ENCODE measurements at regions not wholly inside any gene's neighbourhood (a gene's known extent, or its start where the extent isn't known, plus 50 kb on each side); places are given as distances from the start of the nearest gene placed in this dataset.

GRCh38 chr2:111673526-111673925 lies 210.5 kb downstream of the ANAPC1 start:
- H3K79me2 ChIP-seq (ENCODE audit: control insufficient read depth, insufficient read depth, low read length, unreplicated experiment) = no peaks in the 10 kb centered on the region
- no peak overlapping the region for H3K27ac ChIP-seq (ENCODE audit: low read depth, low read length)
- H3K4me3 ChIP-seq (ENCODE audit: low read depth, low read length) = no peak overlapping the region
- no peaks in the 10 kb centered on the region for H3K4me1 ChIP-seq (ENCODE audit: control insufficient read depth, insufficient read depth, low read length, unreplicated experiment)
- H3K27me3 ChIP-seq (ENCODE audit: insufficient read depth, low read length) = no peaks in the 10 kb centered on the region
- no peak overlapping the region for H2AFZ ChIP-seq (ENCODE audit: low read length, unreplicated experiment)
- H3K36me3 ChIP-seq (ENCODE audit: insufficient read depth, low read length) = no peaks in the 10 kb centered on the region

GRCh38 chr2:111675419-111676194 lies 208.4 kb downstream of the ANAPC1 start:
- Histone ChIP-seq H3K27me3 (ENCODE audit: insufficient read depth, low read length) (no peaks in the 10 kb centered on the region), H3K4me3 (ENCODE audit: low read depth, low read length) (no peak overlapping the region), H3K27ac (ENCODE audit: low read depth, low read length) (no peak overlapping the region), H3K36me3 (ENCODE audit: insufficient read depth, low read length) (no peaks in the 10 kb centered on the region), H2AFZ (ENCODE audit: low read length, unreplicated experiment) (no peak overlapping the region), H3K79me2 (ENCODE audit: control insufficient read depth, insufficient read depth, low read length, unreplicated experiment) (no peaks in the 10 kb centered on the region), H3K4me1 (ENCODE audit: control insufficient read depth, insufficient read depth, low read length, unreplicated experiment) (peaks cover 7% of the 10 kb centered on the region)

- H3K79me2 ChIP-seq (ENCODE audit: control insufficient read depth, insufficient read depth, low read length, unreplicated experiment) = no peaks in the 10 kb centered on the region
- no peaks in the 10 kb centered on the region for H3K27me3 ChIP-seq (ENCODE audit: insufficient read depth, low read length)
- no peaks in the 10 kb centered on the region for H3K36me3 ChIP-seq (ENCODE audit: insufficient read depth, low read length)
- H3K27ac ChIP-seq (ENCODE audit: low read depth, low read length) = no peak overlapping the region
- peaks cover 7% of the 10 kb centered on the region for H3K4me1 ChIP-seq (ENCODE audit: control insufficient read depth, insufficient read depth, low read length, unreplicated experiment)
- H3K4me3 ChIP-seq (ENCODE audit: low read depth, low read length) = no peak overlapping the region
- H2AFZ ChIP-seq (ENCODE audit: low read length, unreplicated experiment) = no peak overlapping the region
These were observed 207.6 kb downstream of the ANAPC1 start for GRCh38 chr2:111676291-111676822.

GRCh38 chr2:111678161-111678560 lies 205.8 kb downstream of the ANAPC1 start:
- H3K4me3 ChIP-seq (ENCODE audit: low read depth, low read length) = no peak overlapping the region
- H3K4me1 ChIP-seq (ENCODE audit: control insufficient read depth, insufficient read depth, low read length, unreplicated experiment) = peaks cover 7% of the 10 kb centered on the region
- H3K79me2 ChIP-seq (ENCODE audit: control insufficient read depth, insufficient read depth, low read length, unreplicated experiment) = no peaks in the 10 kb centered on the region
- no peaks in the 10 kb centered on the region for H3K36me3 ChIP-seq (ENCODE audit: insufficient read depth, low read length)
- no peak overlapping the region for H3K27ac ChIP-seq (ENCODE audit: low read depth, low read length)
- H2AFZ ChIP-seq (ENCODE audit: low read length, unreplicated experiment) = no peak overlapping the region
- no peaks in the 10 kb centered on the region for H3K27me3 ChIP-seq (ENCODE audit: insufficient read depth, low read length)

- H2AFZ ChIP-seq (ENCODE audit: low read length, unreplicated experiment) = no peak overlapping the region
- H3K27ac ChIP-seq (ENCODE audit: low read depth, low read length) = no peak overlapping the region
- no peaks in the 10 kb centered on the region for H3K36me3 ChIP-seq (ENCODE audit: insufficient read depth, low read length)
- H3K27me3 ChIP-seq (ENCODE audit: insufficient read depth, low read length) = no peaks in the 10 kb centered on the region
- H3K4me3 ChIP-seq (ENCODE audit: low read depth, low read length) = no peak overlapping the region
- peaks cover 7% of the 10 kb centered on the region for H3K4me1 ChIP-seq (ENCODE audit: control insufficient read depth, insufficient read depth, low read length, unreplicated experiment)
- no peaks in the 10 kb centered on the region for H3K79me2 ChIP-seq (ENCODE audit: control insufficient read depth, insufficient read depth, low read length, unreplicated experiment)
These were observed 205.3 kb downstream of the ANAPC1 start for GRCh38 chr2:111678651-111679050.

GRCh38 chr2:111679202-111679601 lies 204.8 kb downstream of the ANAPC1 start:
- Histone ChIP-seq H2AFZ (ENCODE audit: low read length, unreplicated experiment) (no peak overlapping the region), H3K4me1 (ENCODE audit: control insufficient read depth, insufficient read depth, low read length, unreplicated experiment) (peaks cover 7% of the 10 kb centered on the region), H3K27ac (ENCODE audit: low read depth, low read length) (no peak overlapping the region), H3K36me3 (ENCODE audit: insufficient read depth, low read length) (no peaks in the 10 kb centered on the region), H3K27me3 (ENCODE audit: insufficient read depth, low read length) (no peaks in the 10 kb centered on the region), H3K79me2 (ENCODE audit: control insufficient read depth, insufficient read depth, low read length, unreplicated experiment) (no peaks in the 10 kb centered on the region), H3K4me3 (ENCODE audit: low read depth, low read length) (no peak overlapping the region)

GRCh38 chr2:111684611-111685010 lies 199.4 kb downstream of the ANAPC1 start:
- H3K79me2 ChIP-seq (ENCODE audit: control insufficient read depth, insufficient read depth, low read length, unreplicated experiment) = no peaks in the 10 kb centered on the region
- H2AFZ ChIP-seq (ENCODE audit: low read length, unreplicated experiment) = no peak overlapping the region
- H3K4me3 ChIP-seq (ENCODE audit: low read depth, low read length) = no peak overlapping the region
- H3K4me1 ChIP-seq (ENCODE audit: control insufficient read depth, insufficient read depth, low read length, unreplicated experiment) = no peaks in the 10 kb centered on the region
- H3K27me3 ChIP-seq (ENCODE audit: insufficient read depth, low read length) = no peaks in the 10 kb centered on the region
- no peaks in the 10 kb centered on the region for H3K36me3 ChIP-seq (ENCODE audit: insufficient read depth, low read length)
- no peak overlapping the region for H3K27ac ChIP-seq (ENCODE audit: low read depth, low read length)

- Histone ChIP-seq H3K27ac (ENCODE audit: low read depth, low read length) (no peak overlapping the region), H3K4me3 (ENCODE audit: low read depth, low read length) (no peak overlapping the region), H2AFZ (ENCODE audit: low read length, unreplicated experiment) (no peak overlapping the region), H3K4me1 (ENCODE audit: control insufficient read depth, insufficient read depth, low read length, unreplicated experiment) (no peaks in the 10 kb centered on the region), H3K36me3 (ENCODE audit: insufficient read depth, low read length) (no peaks in the 10 kb centered on the region), H3K79me2 (ENCODE audit: control insufficient read depth, insufficient read depth, low read length, unreplicated experiment) (no peaks in the 10 kb centered on the region), H3K27me3 (ENCODE audit: insufficient read depth, low read length) (no peaks in the 10 kb centered on the region)
These were observed 198.7 kb downstream of the ANAPC1 start for GRCh38 chr2:111685342-111685741.

GRCh38 chr2:111686994-111687393 lies 197.0 kb downstream of the ANAPC1 start:
- Histone ChIP-seq H3K27ac (ENCODE audit: low read depth, low read length) (no peak overlapping the region), H3K4me1 (ENCODE audit: control insufficient read depth, insufficient read depth, low read length, unreplicated experiment) (no peaks in the 10 kb centered on the region), H3K4me3 (ENCODE audit: low read depth, low read length) (no peak overlapping the region), H3K36me3 (ENCODE audit: insufficient read depth, low read length) (no peaks in the 10 kb centered on the region), H3K79me2 (ENCODE audit: control insufficient read depth, insufficient read depth, low read length, unreplicated experiment) (no peaks in the 10 kb centered on the region), H2AFZ (ENCODE audit: low read length, unreplicated experiment) (no peak overlapping the region), H3K27me3 (ENCODE audit: insufficient read depth, low read length) (no peaks in the 10 kb centered on the region)

- Histone ChIP-seq H3K4me1 (ENCODE audit: control insufficient read depth, insufficient read depth, low read length, unreplicated experiment) (no peaks in the 10 kb centered on the region), H3K27ac (ENCODE audit: low read depth, low read length) (no peak overlapping the region), H3K27me3 (ENCODE audit: insufficient read depth, low read length) (no peaks in the 10 kb centered on the region), H3K4me3 (ENCODE audit: low read depth, low read length) (no peak overlapping the region), H3K36me3 (ENCODE audit: insufficient read depth, low read length) (no peaks in the 10 kb centered on the region), H3K79me2 (ENCODE audit: control insufficient read depth, insufficient read depth, low read length, unreplicated experiment) (no peaks in the 10 kb centered on the region), H2AFZ (ENCODE audit: low read length, unreplicated experiment) (no peak overlapping the region)
These were observed 196.1 kb downstream of the ANAPC1 start for GRCh38 chr2:111687911-111688310.

- no peak overlapping the region for H3K4me3 ChIP-seq (ENCODE audit: low read depth, low read length)
- H2AFZ ChIP-seq (ENCODE audit: low read length, unreplicated experiment) = no peak overlapping the region
- no peak overlapping the region for H3K27ac ChIP-seq (ENCODE audit: low read depth, low read length)
- H3K36me3 ChIP-seq (ENCODE audit: insufficient read depth, low read length) = no peaks in the 10 kb centered on the region
- H3K79me2 ChIP-seq (ENCODE audit: control insufficient read depth, insufficient read depth, low read length, unreplicated experiment) = no peaks in the 10 kb centered on the region
- H3K4me1 ChIP-seq (ENCODE audit: control insufficient read depth, insufficient read depth, low read length, unreplicated experiment) = no peaks in the 10 kb centered on the region
- H3K27me3 ChIP-seq (ENCODE audit: insufficient read depth, low read length) = no peaks in the 10 kb centered on the region
These were observed 195.5 kb downstream of the ANAPC1 start for GRCh38 chr2:111688482-111688881.
